GM10266 (cell line): ENCODE measurements at regions not wholly inside any gene's neighbourhood (a gene's known extent, or its start where the extent isn't known, plus 50 kb on each side); places are given as distances from the start of the nearest gene placed in this dataset.

Experiments used
- DNase-seq: peaks from one replicate; pipeline ENCODE4 v3.0.0; 2012; ENCODE audit errors: extremely low spot score
- TF ChIP-seq, protein P1 (sequence below): IDR thresholded peaks from 2 replicates; pipeline ENCODE4 v1.5.1; 2012; ENCODE audit warnings: mild to moderate bottlenecking, low read depth; ENCODE audit not compliant: control insufficient read depth, insufficient read depth; ENCODE audit errors: missing control alignments

DNA sequence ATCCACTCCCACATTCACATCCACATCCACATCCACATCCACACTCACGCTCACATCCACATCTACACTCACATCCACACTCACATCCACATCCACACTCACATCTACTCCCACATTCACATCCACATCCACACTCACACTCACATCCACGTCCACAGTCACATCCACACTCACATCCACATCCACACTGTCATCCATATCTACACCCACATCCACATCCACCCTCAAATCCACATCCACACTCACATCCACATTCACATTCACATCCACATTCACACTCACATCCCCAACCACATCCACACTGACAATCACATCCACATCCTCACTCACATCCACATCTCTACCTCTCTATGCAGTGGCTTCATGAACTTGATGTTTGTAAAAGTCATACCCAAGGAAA, 190.5 kb downstream of the IRX1 start:
- no peak for DNase-seq
- TF ChIP-seq, protein P1, sequence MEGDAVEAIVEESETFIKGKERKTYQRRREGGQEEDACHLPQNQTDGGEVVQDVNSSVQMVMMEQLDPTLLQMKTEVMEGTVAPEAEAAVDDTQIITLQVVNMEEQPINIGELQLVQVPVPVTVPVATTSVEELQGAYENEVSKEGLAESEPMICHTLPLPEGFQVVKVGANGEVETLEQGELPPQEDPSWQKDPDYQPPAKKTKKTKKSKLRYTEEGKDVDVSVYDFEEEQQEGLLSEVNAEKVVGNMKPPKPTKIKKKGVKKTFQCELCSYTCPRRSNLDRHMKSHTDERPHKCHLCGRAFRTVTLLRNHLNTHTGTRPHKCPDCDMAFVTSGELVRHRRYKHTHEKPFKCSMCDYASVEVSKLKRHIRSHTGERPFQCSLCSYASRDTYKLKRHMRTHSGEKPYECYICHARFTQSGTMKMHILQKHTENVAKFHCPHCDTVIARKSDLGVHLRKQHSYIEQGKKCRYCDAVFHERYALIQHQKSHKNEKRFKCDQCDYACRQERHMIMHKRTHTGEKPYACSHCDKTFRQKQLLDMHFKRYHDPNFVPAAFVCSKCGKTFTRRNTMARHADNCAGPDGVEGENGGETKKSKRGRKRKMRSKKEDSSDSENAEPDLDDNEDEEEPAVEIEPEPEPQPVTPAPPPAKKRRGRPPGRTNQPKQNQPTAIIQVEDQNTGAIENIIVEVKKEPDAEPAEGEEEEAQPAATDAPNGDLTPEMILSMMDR, result no peak

- DNase-seq, result no peak
- TF ChIP-seq, protein P1, result no peak
Measured at GRCh38 chr5:3786891-3787430, 191.3 kb downstream of the IRX1 start.

- DNase-seq, result no peak
- TF ChIP-seq, protein P1, result no peak
Measured at GRCh38 chr5:3787604-3788003, 192.0 kb downstream of the IRX1 start.

GRCh38 chr5:3789519-3790193, 194.0 kb downstream of the IRX1 start:
- TF ChIP-seq, protein P1, result no peak
- DNase-seq, result no peak

GRCh38 chr5:3793162-3793561, 197.5 kb downstream of the IRX1 start:
- TF ChIP-seq, protein P1, result no peak
- DNase-seq, result no peak

DNA sequence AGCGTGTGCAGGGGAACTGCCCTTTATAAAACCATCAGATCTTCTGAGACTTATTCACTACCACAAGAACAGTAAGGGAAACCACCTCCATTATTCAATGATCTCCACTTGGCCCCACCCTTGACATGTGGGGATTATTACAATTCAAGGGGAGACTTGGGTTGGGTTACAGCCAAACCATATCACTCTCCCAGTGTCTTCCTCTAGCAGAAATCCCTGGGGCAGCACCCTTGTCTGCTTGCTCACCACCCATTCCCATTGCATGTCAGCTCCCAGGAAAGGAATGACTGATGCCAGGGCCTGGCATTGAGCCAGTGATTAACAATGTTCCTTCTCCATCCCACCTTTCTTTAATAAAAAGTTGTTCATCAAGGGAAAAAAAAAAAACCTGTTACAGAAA, 199.0 kb downstream of the IRX1 start:
- DNase-seq, result no peak
- TF ChIP-seq, protein P1, result no peak

DNA sequence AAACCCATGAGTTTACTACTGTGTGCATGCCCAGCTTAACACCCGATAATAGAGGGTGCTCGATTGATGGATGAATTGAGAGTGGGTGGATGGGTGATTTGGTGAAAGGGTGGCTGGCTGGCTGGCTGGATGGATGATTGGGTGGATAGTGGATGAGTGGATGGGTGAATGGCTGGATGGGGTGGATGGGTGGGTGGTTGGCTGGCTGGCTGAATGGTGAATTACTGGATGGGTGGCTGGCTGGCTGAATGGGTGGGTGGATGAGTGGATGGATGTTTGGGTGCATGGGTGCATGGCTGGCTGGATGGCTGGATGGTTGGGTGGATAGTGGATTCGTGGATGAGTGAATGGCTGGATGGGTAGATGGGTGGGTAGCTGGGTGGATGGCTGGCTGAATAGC, 201.1 kb downstream of the IRX1 start:
- DNase-seq, result no peak
- TF ChIP-seq, protein P1, result no peak
